GM12892 (cell line): ENCODE measurements at regions not wholly inside any gene's neighbourhood (a gene's known extent, or its start where the extent isn't known, plus 50 kb on each side); places are given as distances from the start of the nearest gene placed in this dataset.

ENCODE experiments used
- DNase-seq: peaks from one replicate; pipeline ENCODE4 v3.0.0; 2011; ENCODE audit not compliant: insufficient read length
- FAIRE-seq: peaks from 2 replicates; lab custom pipeline; 2011; peaks lifted over from hg19 to GRCh38; lab: Jason Lieb, UNC
- POLR2A ChIP-seq: IDR thresholded peaks from 2 replicates; pipeline ENCODE4 v1.6.1; 2011; ENCODE audit warnings: low read depth, low read length, control low read depth
- POLR2AphosphoS5 ChIP-seq: IDR thresholded peaks from 2 replicates; pipeline ENCODE4 v1.6.1; 2011; ENCODE audit warnings: low read depth, low read length, control low read depth
- TAF1 ChIP-seq: IDR thresholded peaks from 2 replicates; pipeline ENCODE4 v1.6.1; 2011; ENCODE audit warnings: low read depth, mild to moderate bottlenecking, control low read depth, low read length, borderline replicate concordance

GRCh38 chr13:107250628-107251027, 682.7 kb upstream of the ARGLU1 start:
- DNase-seq: no peak
- TF ChIP-seq TAF1: no peak
- no peak for TF ChIP-seq POLR2A
- TF ChIP-seq POLR2AphosphoS5: no peak
- no peak for FAIRE-seq

GRCh38 chr13:107244241-107244640, 676.3 kb upstream of the ARGLU1 start:
- DNase-seq: no peak
- FAIRE-seq: no peak
- TF ChIP-seq POLR2AphosphoS5: no peak
- TF ChIP-seq POLR2A: no peak
- TF ChIP-seq TAF1: no peak

- TF ChIP-seq TAF1: no peak
- TF ChIP-seq POLR2AphosphoS5: no peak
- TF ChIP-seq POLR2A: no peak
- no peak for DNase-seq
- FAIRE-seq: no peak
Observed at GRCh38 chr13:107242138-107242537, 674.2 kb upstream of the ARGLU1 start.

- DNase-seq: no peak
- no peak for TF ChIP-seq TAF1
- TF ChIP-seq POLR2A: no peak
- TF ChIP-seq POLR2AphosphoS5: no peak
- no peak for FAIRE-seq
Observed at GRCh38 chr13:107241381-107241780, 673.4 kb upstream of the ARGLU1 start.

GRCh38 chr13:107239213-107239612, 671.3 kb upstream of the ARGLU1 start:
- no peak for DNase-seq
- FAIRE-seq: no peak
- TF ChIP-seq POLR2AphosphoS5: no peak
- no peak for TF ChIP-seq POLR2A
- TF ChIP-seq TAF1: no peak

- no peak for TF ChIP-seq POLR2A
- TF ChIP-seq POLR2AphosphoS5: no peak
- no peak for TF ChIP-seq TAF1
- DNase-seq: no peak
- no peak for FAIRE-seq
Observed at GRCh38 chr13:107238262-107238981, 670.5 kb upstream of the ARGLU1 start.

- TF ChIP-seq POLR2AphosphoS5 (no peak), TAF1 (no peak), POLR2A (no peak)
- DNase-seq (no peak), FAIRE-seq (no peak)
Observed at GRCh38 chr13:107234319-107235073, 666.6 kb upstream of the ARGLU1 start.

- no peak for TF ChIP-seq POLR2A
- no peak for TF ChIP-seq POLR2AphosphoS5
- no peak for TF ChIP-seq TAF1
- DNase-seq (no peak), FAIRE-seq (no peak)
Observed at GRCh38 chr13:107233541-107233940, 665.6 kb upstream of the ARGLU1 start.

- no peak for TF ChIP-seq TAF1
- no peak for TF ChIP-seq POLR2A
- no peak for TF ChIP-seq POLR2AphosphoS5
- DNase-seq (no peak), FAIRE-seq (no peak)
Observed at GRCh38 chr13:107231944-107232343, 664.0 kb upstream of the ARGLU1 start.

GRCh38 chr13:107223867-107224266, 655.9 kb upstream of the ARGLU1 start:
- DNase-seq (no peak), FAIRE-seq (no peak)
- no peak for TF ChIP-seq POLR2AphosphoS5
- no peak for TF ChIP-seq POLR2A
- TF ChIP-seq TAF1: no peak

GRCh38 chr13:107222597-107222996, 654.7 kb upstream of the ARGLU1 start:
- no peak for DNase-seq
- no peak for FAIRE-seq

GRCh38 chr13:107220245-107220644, 652.3 kb upstream of the ARGLU1 start:
- TF ChIP-seq TAF1: no peak
- no peak for TF ChIP-seq POLR2AphosphoS5
- TF ChIP-seq POLR2A: no peak
- FAIRE-seq (no peak), DNase-seq (no peak)

More at GRCh38 chr13:107222597-107222996, 654.7 kb upstream of the ARGLU1 start:
- TF ChIP-seq TAF1: no peak
- no peak for TF ChIP-seq POLR2AphosphoS5
- no peak for TF ChIP-seq POLR2A
